Effector memory CD8-positive, alpha-beta T cell (primary cell): ENCODE measurements at regions not wholly inside any gene's neighbourhood (a gene's known extent, or its start where the extent isn't known, plus 50 kb on each side); places are given as distances from the start of the nearest gene placed in this dataset.

Source experiments
- ATAC-seq: fragments of 150-1000 bp; cut with Tn5 transposase; replicated peaks from 2 replicates; pipeline ENCODE4 v1.10.0; 2021; ENCODE audit warnings: mild to moderate bottlenecking, moderate library complexity
- DNase-seq, 3 experiments: peaks; one replicate each; pipeline ENCODE4 v3.0.0; 2021
- H3K27ac Mint-ChIP-seq, 2 donors: one replicate each; pipeline ENCODE4 v1.8.0; 2022; ENCODE audit warnings: mild to moderate bottlenecking in 2 of 2, mixed read lengths in 2 of 2, moderate library complexity in 2 of 2
- H3K27me3 Mint-ChIP-seq, 2 donors: one replicate each; pipeline ENCODE4 v1.8.0; 2022; ENCODE audit warnings: mixed read lengths in 2 of 2
- H3K36me3 Mint-ChIP-seq: one replicate; pipeline ENCODE4 v1.8.0; 2022; ENCODE audit warnings: mild to moderate bottlenecking, moderate library complexity, mixed read lengths; ENCODE audit not compliant: insufficient read depth
- H3K4me1 Mint-ChIP-seq, 2 donors: one replicate each; pipeline ENCODE4 v1.8.0; 2022; ENCODE audit warnings: low read depth in 2 of 2, mixed read lengths in 2 of 2
- H3K4me3 Mint-ChIP-seq, 2 donors: one replicate each; pipeline ENCODE4 v1.8.0; 2022; ENCODE audit warnings: mild to moderate bottlenecking in 2 of 2, mixed read lengths in 2 of 2, moderate library complexity in 2 of 2
- H3K9me3 Mint-ChIP-seq, 2 donors: one replicate each; pipeline ENCODE4 v1.8.0; 2022; ENCODE audit warnings: mixed read lengths in 2 of 2

DNA sequence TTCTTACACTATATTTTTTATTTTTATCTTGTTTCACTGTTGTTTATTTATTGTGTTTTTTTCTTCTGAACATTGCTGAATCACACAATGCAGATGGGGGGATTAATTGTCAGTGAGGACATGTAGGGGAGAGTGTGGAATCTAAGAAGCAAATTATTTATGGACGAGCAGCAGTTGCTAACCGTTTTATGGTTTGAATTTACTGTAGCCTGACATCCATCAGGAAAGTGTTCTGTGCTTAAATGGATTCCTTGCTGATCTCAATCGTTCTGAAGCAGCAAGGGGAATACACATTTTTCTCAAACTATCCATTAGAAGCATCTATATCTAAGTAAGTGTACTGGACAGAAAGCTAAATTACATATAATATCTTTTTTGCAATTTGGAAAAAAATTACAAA is 119.5 kb downstream of the CD8B2 start:
- Mint-ChIP-seq H3K9me3 (peaks cover 0 to 3% of the 10 kb centered on the region in 2 donors), H3K27me3 (peaks cover 33 to 53% of the 10 kb centered on the region in 2 donors), H3K27ac (no peak overlapping the region), H3K36me3 (no peaks in the 10 kb centered on the region), H3K4me1 (no peaks in the 10 kb centered on the region), H3K4me3 (no peak overlapping the region)
- ATAC-seq (no peak), DNase-seq (no peak)

DNA sequence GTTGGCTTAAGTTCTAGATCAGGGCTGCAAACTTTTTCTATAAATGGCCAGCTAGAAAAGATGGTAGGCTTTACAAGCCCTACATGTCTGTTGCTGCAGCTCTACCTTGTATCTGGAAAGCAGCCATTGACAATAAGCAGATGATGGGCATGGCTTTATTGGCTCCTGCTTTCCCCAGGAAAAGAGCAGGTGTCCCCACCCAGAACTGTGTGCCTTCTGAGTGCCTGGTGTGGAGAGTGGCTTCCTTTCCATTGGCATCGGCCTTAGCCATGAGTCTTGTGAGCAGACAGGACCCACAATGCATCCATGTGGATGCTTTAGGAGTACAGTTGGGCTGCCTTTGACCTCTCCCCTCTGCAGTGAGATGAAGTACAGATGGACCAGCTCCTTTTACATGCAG is 120.2 kb downstream of the CD8B2 start:
- Mint-ChIP-seq H3K27ac (no peak overlapping the region), H3K4me1 (no peaks in the 10 kb centered on the region), H3K27me3 (peaks cover 27 to 45% of the 10 kb centered on the region in 2 donors), H3K9me3 (peaks cover 0 to 3% of the 10 kb centered on the region in 2 donors), H3K4me3 (no peak overlapping the region), H3K36me3 (no peaks in the 10 kb centered on the region)
- ATAC-seq (no peak), DNase-seq (no peak)

DNA sequence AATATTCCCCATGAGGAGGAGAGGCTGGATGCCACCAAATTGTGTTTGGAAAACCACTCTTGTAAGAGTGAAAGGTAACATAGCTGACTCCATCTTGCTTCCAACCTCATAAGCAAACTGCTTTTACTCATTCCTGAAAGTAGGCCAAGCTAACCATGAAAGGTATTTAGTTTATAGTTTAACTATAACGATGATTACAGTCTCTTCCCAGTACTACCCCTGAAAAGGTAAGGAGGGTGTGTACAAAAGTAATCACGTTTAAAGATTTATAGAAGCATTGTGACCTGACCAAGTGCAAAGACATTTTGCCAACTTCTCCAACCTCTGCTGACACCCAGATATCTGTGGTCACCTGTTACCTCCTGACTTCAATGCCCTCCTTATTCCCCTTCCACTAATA is 122.6 kb downstream of the CD8B2 start:
- no peaks in the 10 kb centered on the region for H3K4me1 Mint-ChIP-seq
- H3K27me3 Mint-ChIP-seq: peaks cover 17 to 33% of the 10 kb centered on the region in 2 donors
- ATAC-seq (no peak), DNase-seq (no peak)
- H3K27ac Mint-ChIP-seq: no peak overlapping the region
- no peaks in the 10 kb centered on the region for H3K36me3 Mint-ChIP-seq
- peaks cover 0 to under 1% of the 10 kb centered on the region in 2 donors for H3K9me3 Mint-ChIP-seq
- H3K4me3 Mint-ChIP-seq: no peak overlapping the region

DNA sequence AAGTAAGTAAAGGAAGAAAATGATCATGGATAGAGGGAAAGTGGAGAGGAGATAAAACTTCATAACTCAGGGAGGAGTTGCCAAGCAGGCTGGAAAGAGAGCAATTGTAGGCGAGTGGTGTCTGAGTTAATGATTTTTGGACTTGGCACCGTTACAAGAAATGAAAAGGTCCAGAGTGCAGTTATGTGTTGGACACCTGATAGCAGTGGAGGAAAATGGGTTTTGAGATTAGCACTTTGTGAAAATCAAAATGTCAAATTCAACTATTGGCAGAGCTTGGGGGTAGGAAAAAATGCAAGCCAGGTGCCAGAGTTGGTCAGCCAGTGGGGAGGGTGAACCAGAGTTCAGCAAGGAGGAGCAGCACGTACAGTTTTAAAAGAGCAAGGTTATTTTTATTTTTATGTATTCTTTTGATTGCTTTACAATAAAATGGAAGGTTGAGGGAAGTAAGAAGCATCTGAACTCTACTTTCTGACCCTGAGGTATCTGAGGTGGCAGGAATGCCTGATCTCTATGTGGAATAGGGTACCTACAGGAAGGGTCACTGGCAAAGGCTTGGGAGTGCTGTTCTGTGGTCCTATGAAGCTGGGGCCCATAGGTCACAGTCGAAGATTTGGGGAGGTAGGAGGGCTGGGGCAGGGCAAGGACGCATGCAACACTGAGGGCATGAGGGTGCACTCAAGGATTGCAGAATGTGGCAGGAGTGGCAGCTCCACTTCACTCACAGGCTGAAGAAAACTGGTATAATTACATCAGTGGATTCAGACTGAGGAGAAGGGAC is 127.5 kb downstream of the CD8B2 start:
- H3K4me3 Mint-ChIP-seq: no peak overlapping the region
- no peaks in the 10 kb centered on the region for H3K9me3 Mint-ChIP-seq
- ATAC-seq: no peak

DNA sequence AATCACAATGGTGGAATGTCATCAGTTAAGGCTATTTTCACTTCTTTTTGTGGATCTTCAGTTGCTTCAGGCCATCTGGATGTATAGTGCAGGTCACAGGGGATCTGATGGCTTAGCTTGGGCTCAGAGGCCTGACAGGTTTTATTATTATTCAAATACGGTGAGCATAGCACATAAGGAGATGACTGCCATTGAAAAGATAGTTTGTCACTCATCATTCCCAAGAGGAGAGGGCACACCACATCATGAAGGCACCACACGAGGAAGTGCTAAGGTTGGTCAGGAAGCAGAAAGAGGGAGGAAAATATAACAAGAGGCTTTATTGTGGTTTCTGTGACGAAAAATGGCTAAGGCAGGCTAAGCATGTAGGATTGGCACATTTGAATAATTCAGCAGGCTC is 131.4 kb downstream of the CD8B2 start:
- Mint-ChIP-seq H3K9me3 (no peaks in the 10 kb centered on the region), H3K4me1 (no peaks in the 10 kb centered on the region), H3K27me3 (peaks cover 9 to 18% of the 10 kb centered on the region in 2 donors), H3K27ac (no peak overlapping the region), H3K36me3 (no peaks in the 10 kb centered on the region), H3K4me3 (no peak overlapping the region)
- ATAC-seq (no peak), DNase-seq (no peak)

More for the DNA sequence above, 127.5 kb downstream of the CD8B2 start:
- DNase-seq: no peak
- H3K36me3 Mint-ChIP-seq: no peaks in the 10 kb centered on the region
- no peak overlapping the region for H3K27ac Mint-ChIP-seq
- H3K4me1 Mint-ChIP-seq: no peaks in the 10 kb centered on the region
- H3K27me3 Mint-ChIP-seq: peaks cover 23 to 28% of the 10 kb centered on the region in 2 donors

DNA sequence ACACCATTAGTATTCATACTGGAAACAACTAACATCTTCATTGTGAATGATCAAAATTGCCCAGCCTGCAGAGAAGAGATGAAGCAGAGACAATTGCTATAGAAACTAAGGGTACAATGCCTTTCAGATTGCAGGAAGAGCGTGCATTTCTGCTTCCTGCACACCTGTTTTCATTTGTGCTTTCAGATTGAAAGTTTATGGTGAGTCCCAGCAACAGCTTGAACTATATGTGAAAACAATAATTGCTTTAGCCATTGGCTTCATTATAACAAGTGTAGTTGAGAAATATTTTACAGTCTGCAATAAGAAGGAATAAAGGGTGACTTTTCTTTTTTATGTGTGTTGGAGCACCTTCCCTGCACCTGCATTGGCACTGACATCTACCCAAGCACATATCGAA is 136.3 kb downstream of the CD8B2 start:
- Mint-ChIP-seq H3K4me3 (no peak overlapping the region), H3K4me1 (no peaks in the 10 kb centered on the region), H3K27ac (no peak overlapping the region), H3K27me3 (peaks cover 0 to 20% of the 10 kb centered on the region in 2 donors), H3K9me3 (peaks cover 0 to 2% of the 10 kb centered on the region in 2 donors), H3K36me3 (no peaks in the 10 kb centered on the region)
- ATAC-seq (no peak), DNase-seq (no peak)

DNA sequence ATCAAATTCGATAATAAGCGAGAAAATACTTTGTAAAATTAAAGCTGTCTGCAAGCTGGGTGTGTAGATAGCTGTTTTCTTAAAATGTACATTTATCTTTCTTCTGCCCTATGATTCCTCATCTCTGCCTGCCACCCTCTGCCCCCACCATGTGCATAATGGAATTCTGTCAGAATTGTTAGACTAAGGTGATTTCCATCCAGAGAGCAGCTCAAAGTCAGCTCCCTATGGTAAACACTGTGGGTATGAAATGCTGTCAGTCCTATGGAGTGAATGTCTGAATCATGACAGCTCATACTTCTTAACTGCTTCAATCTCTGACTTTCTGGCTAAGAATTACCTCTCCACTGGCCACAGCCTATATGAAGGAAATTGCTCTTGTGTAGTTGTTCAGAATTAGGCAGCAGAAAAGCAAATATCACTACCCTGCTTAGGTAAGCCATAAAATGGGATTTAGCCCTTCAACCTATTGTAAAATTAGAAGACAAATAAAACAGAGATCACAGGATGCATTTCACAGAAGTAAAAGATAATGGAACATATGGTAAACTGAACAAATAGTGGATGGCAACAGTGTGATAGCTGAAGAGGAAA is 137.7 kb downstream of the CD8B2 start:
- peaks cover 0 to 15% of the 10 kb centered on the region in 2 donors for H3K27me3 Mint-ChIP-seq
- ATAC-seq (no peak), DNase-seq (no peak)
- H3K4me3 Mint-ChIP-seq: no peak overlapping the region
- H3K9me3 Mint-ChIP-seq: peaks cover 0 to 2% of the 10 kb centered on the region in 2 donors
- H3K4me1 Mint-ChIP-seq: no peaks in the 10 kb centered on the region
- no peak overlapping the region for H3K27ac Mint-ChIP-seq
- no peaks in the 10 kb centered on the region for H3K36me3 Mint-ChIP-seq

DNA sequence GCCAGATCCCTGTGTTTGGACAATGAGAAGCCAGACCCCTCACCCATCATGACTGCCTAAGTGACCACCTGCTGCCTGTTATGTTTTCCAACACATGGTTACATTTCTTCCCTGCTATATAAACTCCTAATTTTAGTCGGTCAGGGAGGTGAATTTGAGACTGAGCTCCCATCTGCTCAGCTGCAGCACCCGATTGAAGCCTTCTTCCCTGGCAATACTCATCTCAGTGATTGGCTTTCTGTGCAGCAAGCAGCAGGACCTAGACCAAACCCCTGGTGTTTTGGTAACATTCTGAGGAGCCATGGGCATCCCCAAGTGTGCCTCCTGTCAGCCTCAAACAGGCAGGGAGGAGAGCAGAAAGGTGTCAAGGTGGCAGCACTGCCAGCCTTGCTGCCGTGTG is 141.2 kb downstream of the CD8B2 start:
- no peak for DNase-seq
- Mint-ChIP-seq H3K27me3 (peaks cover 16 to 28% of the 10 kb centered on the region in 2 donors), H3K9me3 (peaks cover 0 to 2% of the 10 kb centered on the region in 2 donors), H3K27ac (no peak overlapping the region), H3K4me1 (no peaks in the 10 kb centered on the region), H3K36me3 (no peaks in the 10 kb centered on the region), H3K4me3 (no peak overlapping the region)
- no peak for ATAC-seq

DNA sequence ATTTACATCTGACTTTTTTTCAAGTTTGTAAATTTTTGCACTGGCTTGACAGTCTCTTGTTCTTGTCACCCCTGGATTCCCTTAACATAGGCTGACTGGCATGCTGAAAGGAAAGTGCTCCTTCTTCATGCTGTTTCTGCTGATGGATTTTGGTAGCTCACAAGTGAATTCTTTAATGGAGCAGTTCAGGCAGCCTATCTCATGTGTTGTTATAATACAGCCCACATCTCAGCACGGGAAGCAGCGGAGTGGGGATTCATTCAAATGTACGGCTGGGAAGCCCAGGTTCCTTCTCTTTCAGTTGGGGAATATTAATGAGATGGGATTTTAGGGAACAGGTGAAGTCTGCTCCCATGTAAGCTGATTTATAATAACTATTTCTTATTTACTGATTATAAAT is 142.8 kb downstream of the CD8B2 start:
- H3K9me3 Mint-ChIP-seq: peaks cover 0 to 2% of the 10 kb centered on the region in 2 donors
- ATAC-seq (no peak), DNase-seq (no peak)
- H3K27ac Mint-ChIP-seq: no peak overlapping the region
- H3K4me3 Mint-ChIP-seq: no peak overlapping the region
- no peaks in the 10 kb centered on the region for H3K36me3 Mint-ChIP-seq
- H3K27me3 Mint-ChIP-seq: peaks cover 19 to 29% of the 10 kb centered on the region in 2 donors
- no peaks in the 10 kb centered on the region for H3K4me1 Mint-ChIP-seq

DNA sequence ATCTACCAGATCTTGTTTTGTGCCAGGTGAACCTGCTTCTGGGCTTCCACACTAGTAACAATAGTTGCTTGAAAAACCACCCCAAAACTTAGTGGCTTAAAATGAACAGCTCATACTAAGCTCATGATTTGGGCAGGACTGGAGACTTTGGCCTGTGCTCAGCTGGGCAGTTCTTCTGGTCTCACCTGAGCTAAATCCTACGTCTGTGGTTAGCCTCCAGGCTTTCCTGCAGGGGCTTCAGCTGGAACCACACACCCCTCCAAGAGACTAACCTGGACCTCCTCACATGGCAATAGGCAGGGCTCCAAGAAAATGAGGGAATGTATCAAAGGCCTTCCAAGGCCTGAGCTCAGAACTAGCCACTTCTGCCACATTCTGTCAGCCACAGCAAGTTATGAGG is 144.1 kb downstream of the CD8B2 start:
- Mint-ChIP-seq H3K4me3 (no peak overlapping the region), H3K27me3 (peaks cover 19 to 21% of the 10 kb centered on the region in 2 donors), H3K36me3 (no peaks in the 10 kb centered on the region), H3K27ac (no peak overlapping the region), H3K9me3 (peaks cover 0 to 2% of the 10 kb centered on the region in 2 donors), H3K4me1 (no peaks in the 10 kb centered on the region)
- no peak for DNase-seq
- ATAC-seq: no peak

DNA sequence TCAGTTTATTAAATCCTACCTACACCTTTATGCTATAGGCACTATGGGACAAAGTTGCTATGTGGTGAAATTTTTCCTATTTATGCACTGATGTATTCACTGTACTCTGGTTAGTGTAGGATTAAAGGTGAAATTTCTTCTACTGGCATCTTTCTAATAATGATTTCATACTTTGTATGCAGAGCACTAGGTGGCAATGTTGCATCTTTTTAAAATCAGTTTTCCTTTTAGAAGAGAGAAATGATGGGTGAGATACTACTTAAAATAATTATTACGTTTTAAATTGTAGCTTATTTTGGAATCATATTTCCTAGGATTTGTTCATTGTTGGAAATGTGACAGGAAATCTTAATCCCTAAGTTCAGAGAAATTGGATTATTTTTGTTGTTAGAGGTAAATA is 150.9 kb downstream of the CD8B2 start:
- DNase-seq (no peak), ATAC-seq (no peak)
- Mint-ChIP-seq H3K27me3 (peaks cover 12 to 23% of the 10 kb centered on the region in 2 donors), H3K4me3 (no peak overlapping the region), H3K4me1 (no peaks in the 10 kb centered on the region), H3K36me3 (no peaks in the 10 kb centered on the region), H3K27ac (no peak overlapping the region), H3K9me3 (no peaks in the 10 kb centered on the region)

DNA sequence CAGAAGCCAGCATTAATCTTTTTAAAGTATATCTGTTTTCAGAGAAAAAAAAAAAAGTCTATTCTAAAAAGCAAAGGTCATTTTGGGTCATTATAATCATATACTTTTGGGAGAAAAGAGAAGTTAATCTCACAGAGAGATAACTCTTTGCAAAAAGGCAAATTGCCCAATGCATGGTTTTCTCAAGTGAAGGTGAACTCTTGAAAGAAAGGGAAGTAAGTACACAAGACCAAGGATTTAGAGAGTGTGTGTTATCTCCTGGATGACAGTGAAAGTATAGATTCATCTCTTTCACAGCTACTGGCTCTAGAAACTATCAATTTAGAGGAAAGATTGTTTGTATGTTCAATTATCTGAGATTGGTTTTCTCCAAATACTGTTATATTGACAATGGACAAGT is 151.4 kb downstream of the CD8B2 start:
- H3K4me3 Mint-ChIP-seq: no peak overlapping the region

DNA sequence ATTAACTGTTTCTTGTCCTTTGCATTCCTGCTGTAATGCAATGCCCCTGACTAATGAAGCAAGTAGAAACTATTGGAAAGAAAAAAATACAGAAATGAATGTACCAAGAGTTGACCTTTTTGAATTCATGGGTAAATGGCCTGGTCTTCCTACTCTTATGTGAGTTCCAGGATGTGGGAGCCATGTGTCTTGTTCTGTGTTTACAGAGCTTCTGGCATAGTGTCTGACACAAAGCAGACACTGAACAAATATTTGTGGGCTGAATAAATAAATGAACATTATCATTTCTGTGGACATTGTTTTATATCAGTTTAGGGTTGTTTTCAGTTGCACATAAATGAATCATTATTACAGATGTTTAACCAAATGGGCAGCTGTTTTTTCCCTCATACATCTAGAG is 155.5 kb downstream of the CD8B2 start:
- H3K27me3 Mint-ChIP-seq: peaks cover 20 to 27% of the 10 kb centered on the region in 2 donors
- ATAC-seq: no peak
- H3K4me3 Mint-ChIP-seq: no peak overlapping the region
- no peak for DNase-seq
- H3K9me3 Mint-ChIP-seq: no peaks in the 10 kb centered on the region
- H3K4me1 Mint-ChIP-seq: no peaks in the 10 kb centered on the region
- H3K27ac Mint-ChIP-seq: no peak overlapping the region
- H3K36me3 Mint-ChIP-seq: peaks cover 2% of the 10 kb centered on the region

More for the DNA sequence above, 151.4 kb downstream of the CD8B2 start:
- DNase-seq: no peak
- Mint-ChIP-seq H3K4me1 (no peaks in the 10 kb centered on the region), H3K9me3 (no peaks in the 10 kb centered on the region), H3K36me3 (no peaks in the 10 kb centered on the region), H3K27ac (no peak overlapping the region), H3K27me3 (peaks cover 7 to 18% of the 10 kb centered on the region in 2 donors)
- ATAC-seq: no peak

DNA sequence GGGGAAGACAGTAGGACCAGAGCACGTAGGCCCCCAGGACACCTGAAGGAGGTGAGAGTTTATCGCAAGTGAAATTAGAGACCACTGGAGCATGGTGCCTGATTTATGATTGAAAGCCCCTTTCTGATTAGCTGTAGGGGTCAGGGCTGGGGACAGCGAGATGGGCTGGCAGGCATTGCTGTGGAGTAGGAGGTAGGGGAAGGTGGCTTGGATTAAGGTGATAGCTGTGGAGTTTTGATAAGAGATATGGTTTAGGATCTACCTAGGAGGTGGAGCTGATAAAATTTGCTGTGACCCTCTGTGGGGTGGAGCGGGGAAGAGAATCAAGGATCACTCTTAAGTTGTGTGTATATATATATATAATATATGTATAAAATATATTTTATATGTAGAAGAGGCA is 157.5 kb downstream of the CD8B2 start:
- H3K4me1 Mint-ChIP-seq: no peaks in the 10 kb centered on the region
- peaks cover 2% of the 10 kb centered on the region for H3K36me3 Mint-ChIP-seq
- no peak overlapping the region for H3K4me3 Mint-ChIP-seq
- DNase-seq (no peak), ATAC-seq (no peak)
- no peaks in the 10 kb centered on the region for H3K9me3 Mint-ChIP-seq
- peaks cover 25 to 38% of the 10 kb centered on the region in 2 donors for H3K27me3 Mint-ChIP-seq
- no peak overlapping the region for H3K27ac Mint-ChIP-seq
